ENCODE measurements at regions not wholly inside any gene's neighbourhood (a gene's known extent, or its start where the extent isn't known, plus 50 kb on each side); places are given as distances from the start of the nearest gene placed in this dataset.
"Not testable (repeated sequence)": the region's sequence is repeated elsewhere in the genome, so short reads cannot be mapped to it uniquely, and the experiment has no call there.

DNA sequence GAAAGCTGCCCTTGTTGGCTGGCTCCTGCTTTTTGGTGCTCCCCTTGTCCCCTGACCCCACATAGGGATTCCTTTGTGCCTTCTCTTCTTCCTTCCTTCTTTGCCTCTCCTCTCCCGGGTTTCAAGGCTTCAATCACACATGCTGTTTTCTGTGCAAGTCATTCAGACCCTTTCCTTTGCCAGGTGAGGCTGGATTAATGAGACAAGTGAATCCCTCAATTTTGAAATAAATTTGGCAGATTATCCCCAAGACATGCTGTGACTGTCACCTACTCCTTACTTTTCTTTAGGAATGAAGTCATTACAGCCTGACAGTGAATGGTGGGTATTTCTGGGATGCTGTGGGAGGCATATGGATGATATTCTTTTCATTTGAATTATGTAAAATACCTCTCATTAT, 259.0 kb upstream of the RGMA start:
- Mint-ChIP-seq H3K4me1 (ENCODE audit: low read depth, unreplicated experiment) (peaks cover 2% of the 10 kb centered on the region), H3K36me3 (ENCODE audit: low read depth, unreplicated experiment) (no peaks in the 10 kb centered on the region), H3K27me3 (ENCODE audit: low read depth, unreplicated experiment) (peaks cover 28% of the 10 kb centered on the region), H3K4me3 (ENCODE audit: unreplicated experiment) (no peak overlapping the region), H3K9me3 (ENCODE audit: unreplicated experiment) (peaks cover 7% of the 10 kb centered on the region), H3K27ac (ENCODE audit: unreplicated experiment) (no peak overlapping the region)
- H4K20me1 ChIP-seq (ENCODE audit: insufficient read depth, low read length), result no peaks in the 10 kb centered on the region
- no peak overlapping the region for H2AFZ ChIP-seq (ENCODE audit: low read depth, low read length)
- H3K4me3 ChIP-seq (ENCODE audit: insufficient read depth, low read depth, low read length), result no peak overlapping the region
- no peaks in the 10 kb centered on the region for H3K9me3 ChIP-seq (ENCODE audit: insufficient read depth, low read depth, low read length)
- H3K27ac ChIP-seq (ENCODE audit: low read depth, low read length), result no peak overlapping the region
- H3K9ac ChIP-seq (ENCODE audit: low read length), result no peak overlapping the region
- no peak for DNase-seq (ENCODE audit: low read depth)
- H3K79me2 ChIP-seq (ENCODE audit: insufficient read depth, low read length), result no peaks in the 10 kb centered on the region
- no peaks in the 10 kb centered on the region for H3K36me3 ChIP-seq (ENCODE audit: insufficient read depth, low read length)
- no peaks in the 10 kb centered on the region for H3K27me3 ChIP-seq (ENCODE audit: insufficient read depth, low read length)
- TF ChIP-seq, protein P1, sequence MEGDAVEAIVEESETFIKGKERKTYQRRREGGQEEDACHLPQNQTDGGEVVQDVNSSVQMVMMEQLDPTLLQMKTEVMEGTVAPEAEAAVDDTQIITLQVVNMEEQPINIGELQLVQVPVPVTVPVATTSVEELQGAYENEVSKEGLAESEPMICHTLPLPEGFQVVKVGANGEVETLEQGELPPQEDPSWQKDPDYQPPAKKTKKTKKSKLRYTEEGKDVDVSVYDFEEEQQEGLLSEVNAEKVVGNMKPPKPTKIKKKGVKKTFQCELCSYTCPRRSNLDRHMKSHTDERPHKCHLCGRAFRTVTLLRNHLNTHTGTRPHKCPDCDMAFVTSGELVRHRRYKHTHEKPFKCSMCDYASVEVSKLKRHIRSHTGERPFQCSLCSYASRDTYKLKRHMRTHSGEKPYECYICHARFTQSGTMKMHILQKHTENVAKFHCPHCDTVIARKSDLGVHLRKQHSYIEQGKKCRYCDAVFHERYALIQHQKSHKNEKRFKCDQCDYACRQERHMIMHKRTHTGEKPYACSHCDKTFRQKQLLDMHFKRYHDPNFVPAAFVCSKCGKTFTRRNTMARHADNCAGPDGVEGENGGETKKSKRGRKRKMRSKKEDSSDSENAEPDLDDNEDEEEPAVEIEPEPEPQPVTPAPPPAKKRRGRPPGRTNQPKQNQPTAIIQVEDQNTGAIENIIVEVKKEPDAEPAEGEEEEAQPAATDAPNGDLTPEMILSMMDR (IDR thresholded peaks at IDR 0.05; ENCODE audit: insufficient read depth, low read depth, low read length), result no peak
- no peak for TF ChIP-seq EZH2 (IDR thresholded peaks at IDR 0.05; ENCODE audit: insufficient read depth, low read length)
- FAIRE-seq, result no peak
- no peak overlapping the region for H3K4me2 ChIP-seq (ENCODE audit: low read length)
- H3K4me1 ChIP-seq (ENCODE audit: insufficient read depth, low read length), result no peaks in the 10 kb centered on the region

DNA sequence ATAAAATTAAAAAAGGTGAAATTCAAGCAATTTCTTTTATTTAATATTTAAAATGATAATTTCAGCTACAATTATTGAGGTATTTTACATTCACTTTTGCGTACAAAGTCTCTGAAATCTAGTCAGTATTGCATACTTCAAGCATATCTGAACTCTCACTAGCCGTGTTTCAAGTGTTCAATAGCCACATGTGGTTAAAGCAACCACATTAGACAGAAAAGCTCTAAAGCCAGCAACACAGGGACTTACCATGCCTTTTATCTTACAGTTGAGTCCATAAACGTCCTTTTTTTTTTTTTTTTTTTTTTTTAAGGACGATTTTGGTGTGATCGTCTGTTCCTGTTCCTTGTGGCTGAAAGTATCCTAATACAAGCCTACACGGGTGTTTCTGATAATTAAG, 257.0 kb upstream of the RGMA start:
- H3K79me2 ChIP-seq (ENCODE audit: insufficient read depth, low read length), result no peaks in the 10 kb centered on the region
- H3K27me3 ChIP-seq (ENCODE audit: insufficient read depth, low read length), result no peaks in the 10 kb centered on the region
- H3K4me2 ChIP-seq (ENCODE audit: low read length), result no peak overlapping the region
- no peak for DNase-seq (ENCODE audit: low read depth)
- H4K20me1 ChIP-seq (ENCODE audit: insufficient read depth, low read length), result no peaks in the 10 kb centered on the region
- Mint-ChIP-seq H3K27me3 (ENCODE audit: low read depth, unreplicated experiment) (peaks cover 25% of the 10 kb centered on the region), H3K27ac (ENCODE audit: unreplicated experiment) (no peak overlapping the region), H3K4me1 (ENCODE audit: low read depth, unreplicated experiment) (no peaks in the 10 kb centered on the region), H3K9me3 (ENCODE audit: unreplicated experiment) (peaks cover 3% of the 10 kb centered on the region), H3K4me3 (ENCODE audit: unreplicated experiment) (no peak overlapping the region), H3K36me3 (ENCODE audit: low read depth, unreplicated experiment) (no peaks in the 10 kb centered on the region)
- H3K36me3 ChIP-seq (ENCODE audit: insufficient read depth, low read length), result no peaks in the 10 kb centered on the region
- H3K9me3 ChIP-seq (ENCODE audit: insufficient read depth, low read depth, low read length), result no peaks in the 10 kb centered on the region
- no peaks in the 10 kb centered on the region for H3K4me1 ChIP-seq (ENCODE audit: insufficient read depth, low read length)
- no peak for FAIRE-seq
- no peak overlapping the region for H3K27ac ChIP-seq (ENCODE audit: low read depth, low read length)
- no peak overlapping the region for H3K4me3 ChIP-seq (ENCODE audit: insufficient read depth, low read depth, low read length)
- H3K9ac ChIP-seq (ENCODE audit: low read length), result no peak overlapping the region
- no peak overlapping the region for H2AFZ ChIP-seq (ENCODE audit: low read depth, low read length)
- TF ChIP-seq, protein P1 (IDR thresholded peaks at IDR 0.05; ENCODE audit: insufficient read depth, low read depth, low read length), result no peak
- TF ChIP-seq EZH2 (IDR thresholded peaks at IDR 0.05; ENCODE audit: insufficient read depth, low read length), result no peak

DNA sequence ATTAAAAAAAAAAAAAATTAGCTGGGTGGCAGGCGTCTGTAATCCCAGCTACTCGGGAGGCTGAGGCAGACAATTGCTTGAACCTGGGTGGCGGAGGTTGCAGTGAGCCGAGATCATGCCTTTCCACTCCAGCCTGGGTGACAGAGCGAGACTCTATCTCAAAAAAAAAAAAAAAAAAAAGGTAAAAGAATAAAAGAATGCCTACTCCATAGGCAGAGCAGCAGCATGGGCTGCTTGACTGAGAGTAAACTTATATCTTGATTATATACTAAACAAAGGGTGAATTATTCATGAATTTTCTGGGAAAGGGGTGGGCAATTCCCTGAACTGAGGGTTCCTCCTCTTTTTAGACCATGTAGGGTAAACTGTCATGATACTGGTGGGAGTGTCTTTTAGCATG, 254.4 kb upstream of the RGMA start:
- not testable (repeated sequence) for H2AFZ ChIP-seq (ENCODE audit: low read depth, low read length); FAIRE-seq; H3K9ac ChIP-seq (ENCODE audit: low read length); H3K9me3 ChIP-seq (ENCODE audit: insufficient read depth, low read depth, low read length); H3K4me3 ChIP-seq (ENCODE audit: insufficient read depth, low read depth, low read length); H4K20me1 ChIP-seq (ENCODE audit: insufficient read depth, low read length); H3K27ac Mint-ChIP-seq (ENCODE audit: unreplicated experiment); H3K4me3 Mint-ChIP-seq (ENCODE audit: unreplicated experiment); DNase-seq (ENCODE audit: low read depth); H3K79me2 ChIP-seq (ENCODE audit: insufficient read depth, low read length); H3K4me1 ChIP-seq (ENCODE audit: insufficient read depth, low read length); H3K27ac ChIP-seq (ENCODE audit: low read depth, low read length); H3K27me3 ChIP-seq (ENCODE audit: insufficient read depth, low read length); H3K4me2 ChIP-seq (ENCODE audit: low read length); H3K9me3 Mint-ChIP-seq (ENCODE audit: unreplicated experiment); H3K36me3 ChIP-seq (ENCODE audit: insufficient read depth, low read length); H3K4me1 Mint-ChIP-seq (ENCODE audit: low read depth, unreplicated experiment); H3K36me3 Mint-ChIP-seq (ENCODE audit: low read depth, unreplicated experiment)
- peaks cover 25% of the 10 kb centered on the region for H3K27me3 Mint-ChIP-seq (ENCODE audit: low read depth, unreplicated experiment)
